ENCODE measurements at regions not wholly inside any gene's neighbourhood (a gene's known extent, or its start where the extent isn't known, plus 50 kb on each side); places are given as distances from the start of the nearest gene placed in this dataset.

DNA sequence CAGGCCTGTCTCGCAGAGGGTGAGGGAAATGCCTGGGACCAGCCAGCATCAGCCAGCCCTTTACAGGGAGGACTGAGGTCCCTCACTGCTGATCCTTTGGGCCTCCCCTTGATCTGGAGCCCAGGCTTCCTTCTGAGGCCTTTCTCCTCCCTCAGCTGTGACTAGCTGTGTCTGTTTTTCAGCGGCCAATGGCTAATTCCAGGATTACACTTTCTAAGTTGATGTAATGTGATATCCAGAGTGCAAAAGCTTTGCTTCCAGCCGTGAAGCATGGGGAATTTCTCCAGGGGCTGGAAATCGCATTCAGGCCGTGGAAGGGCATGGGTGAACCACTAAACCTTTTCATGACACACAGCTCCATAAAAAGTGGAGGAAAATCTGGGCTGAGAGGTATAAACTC lies 157.6 kb downstream of the SHQ1 start:
- intact Hi-C loops (cut with micrococcal nuclease) = no loop called here

DNA sequence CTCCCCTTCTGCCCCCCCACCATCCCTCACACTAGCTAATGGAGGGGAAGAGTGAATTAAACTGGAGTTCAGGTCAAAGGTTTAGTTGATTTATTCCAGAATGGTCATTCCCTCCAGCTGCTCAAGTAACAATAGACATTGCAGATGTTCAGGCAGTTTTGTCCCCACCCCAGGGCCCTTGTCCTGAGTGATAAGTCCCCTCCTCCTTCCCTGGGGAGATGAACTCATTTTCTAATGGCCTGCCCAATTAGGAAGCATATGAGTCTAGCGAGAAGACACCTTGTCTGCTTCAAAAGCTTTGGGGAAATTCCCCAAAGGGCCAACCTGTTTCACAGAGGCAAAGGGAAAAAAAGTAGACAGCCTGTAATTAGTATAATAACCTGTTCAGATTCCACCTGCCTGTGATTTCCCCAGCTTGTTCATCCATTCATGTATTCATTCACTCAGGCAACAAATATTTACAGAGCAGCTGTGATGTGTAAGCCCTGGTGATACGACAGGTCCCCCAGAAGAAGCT lies 165.3 kb downstream of the SHQ1 start:
- H3K4me1 ChIP-seq = no peaks in the 10 kb centered on the region
- peaks cover 9% of the 10 kb centered on the region for H3K9me3 ChIP-seq (replicated peaks)
- intact Hi-C loops (cut with micrococcal nuclease) = no loop called here
- H3K36me3 ChIP-seq = no peaks in the 10 kb centered on the region
- H3K27ac ChIP-seq (replicated peaks) = no peak overlapping the region
- DNase-seq = no peak
- H3K4me3 ChIP-seq = no peak overlapping the region
- no peaks in the 10 kb centered on the region for H3K27me3 ChIP-seq (ENCODE audit: low read depth)
- TF ChIP-seq, protein P1, sequence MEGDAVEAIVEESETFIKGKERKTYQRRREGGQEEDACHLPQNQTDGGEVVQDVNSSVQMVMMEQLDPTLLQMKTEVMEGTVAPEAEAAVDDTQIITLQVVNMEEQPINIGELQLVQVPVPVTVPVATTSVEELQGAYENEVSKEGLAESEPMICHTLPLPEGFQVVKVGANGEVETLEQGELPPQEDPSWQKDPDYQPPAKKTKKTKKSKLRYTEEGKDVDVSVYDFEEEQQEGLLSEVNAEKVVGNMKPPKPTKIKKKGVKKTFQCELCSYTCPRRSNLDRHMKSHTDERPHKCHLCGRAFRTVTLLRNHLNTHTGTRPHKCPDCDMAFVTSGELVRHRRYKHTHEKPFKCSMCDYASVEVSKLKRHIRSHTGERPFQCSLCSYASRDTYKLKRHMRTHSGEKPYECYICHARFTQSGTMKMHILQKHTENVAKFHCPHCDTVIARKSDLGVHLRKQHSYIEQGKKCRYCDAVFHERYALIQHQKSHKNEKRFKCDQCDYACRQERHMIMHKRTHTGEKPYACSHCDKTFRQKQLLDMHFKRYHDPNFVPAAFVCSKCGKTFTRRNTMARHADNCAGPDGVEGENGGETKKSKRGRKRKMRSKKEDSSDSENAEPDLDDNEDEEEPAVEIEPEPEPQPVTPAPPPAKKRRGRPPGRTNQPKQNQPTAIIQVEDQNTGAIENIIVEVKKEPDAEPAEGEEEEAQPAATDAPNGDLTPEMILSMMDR (IDR thresholded peaks at IDR 0.05; ENCODE audit: borderline replicate concordance) = no peak

More for the DNA sequence above, 157.6 kb downstream of the SHQ1 start:
- Histone ChIP-seq H3K27me3 (ENCODE audit: low read depth) (no peaks in the 10 kb centered on the region), H3K9me3 (replicated peaks) (no peaks in the 10 kb centered on the region), H3K4me1 (no peaks in the 10 kb centered on the region), H3K4me3 (no peak overlapping the region), H3K36me3 (no peaks in the 10 kb centered on the region), H3K27ac (replicated peaks) (no peak overlapping the region)
- TF ChIP-seq, protein P1 (IDR thresholded peaks at IDR 0.05; ENCODE audit: borderline replicate concordance) = no peak
- DNase-seq = no peak

DNA sequence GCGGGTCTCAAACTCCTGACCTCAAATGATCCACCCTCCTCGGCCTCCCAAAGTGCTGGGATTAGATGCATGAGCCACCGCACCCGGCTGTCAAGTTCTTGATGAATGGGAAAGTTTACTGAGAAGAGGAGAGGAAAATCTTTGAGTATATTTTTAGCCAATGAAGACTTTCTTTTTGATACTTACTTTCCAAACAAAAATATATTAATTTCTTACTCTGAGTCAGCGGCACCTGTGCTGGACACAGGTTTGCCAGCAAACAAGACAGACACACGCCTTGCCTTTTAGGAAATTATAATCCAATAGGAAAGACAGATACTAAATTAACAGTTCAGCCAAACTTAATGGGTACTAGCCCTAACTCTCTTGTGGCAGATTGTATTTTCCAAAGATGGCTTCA lies 166.6 kb downstream of the SHQ1 start:
- no peak overlapping the region for H3K4me3 ChIP-seq
- TF ChIP-seq, protein P1 (IDR thresholded peaks at IDR 0.05; ENCODE audit: borderline replicate concordance) = no peak
- no peak for DNase-seq
- peaks cover 9% of the 10 kb centered on the region for H3K9me3 ChIP-seq (replicated peaks)
- intact Hi-C loops (cut with micrococcal nuclease) = no loop called here
- no peak overlapping the region for H3K27ac ChIP-seq (replicated peaks)
- no peaks in the 10 kb centered on the region for H3K27me3 ChIP-seq (ENCODE audit: low read depth)
- no peaks in the 10 kb centered on the region for H3K4me1 ChIP-seq
- H3K36me3 ChIP-seq = no peaks in the 10 kb centered on the region

DNA sequence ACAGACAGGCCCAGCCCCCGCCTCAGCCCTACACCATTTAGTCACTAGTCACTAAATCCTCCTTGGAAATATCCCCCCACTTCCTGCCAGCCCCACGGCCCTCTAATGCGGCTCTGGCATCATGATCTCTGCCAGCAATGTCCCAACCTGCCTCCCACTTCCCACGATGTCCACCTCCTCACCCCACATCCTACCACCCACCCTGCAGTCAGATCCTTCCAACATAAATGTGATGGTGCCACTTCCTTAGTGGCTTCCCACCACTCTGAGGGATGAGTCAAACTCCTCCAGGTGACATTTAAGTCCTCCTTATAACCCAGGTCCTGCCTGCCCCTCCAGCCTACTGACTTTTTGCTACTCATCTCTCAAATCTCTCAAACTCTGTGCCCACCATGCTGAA lies 167.5 kb downstream of the SHQ1 start:
- intact Hi-C loops (cut with micrococcal nuclease) = no loop called here
- no peak for DNase-seq

DNA sequence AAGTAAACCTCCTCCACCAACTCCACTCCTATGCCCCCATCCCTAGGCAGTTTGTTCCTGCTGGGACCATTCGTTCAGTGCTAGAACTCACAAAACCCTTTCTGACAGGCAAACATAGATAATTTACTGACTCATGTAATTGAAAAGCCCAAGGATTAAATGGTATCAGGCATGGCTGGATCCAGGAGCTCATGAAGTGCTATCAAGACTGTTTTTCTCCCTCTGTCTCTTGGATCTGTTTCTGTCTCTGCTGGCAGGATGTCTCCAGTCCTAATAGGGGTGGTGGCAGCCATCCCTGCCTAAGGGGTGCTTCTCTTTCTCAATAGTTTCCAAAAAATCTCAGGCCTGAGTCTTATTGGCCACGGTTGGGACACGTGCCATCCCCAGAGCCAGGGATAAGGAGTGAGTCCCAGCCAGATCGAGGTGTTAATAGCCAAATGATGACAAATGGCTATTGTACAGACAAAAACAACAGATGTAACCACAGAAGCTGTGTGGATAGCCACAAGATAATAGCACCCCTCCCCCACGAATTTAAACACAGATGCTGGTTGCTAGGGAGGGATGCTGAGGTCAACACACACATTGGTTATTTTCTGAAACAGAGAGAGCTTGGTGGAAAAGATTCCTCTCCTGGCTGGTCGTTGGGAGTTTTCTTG lies 168.6 kb downstream of the SHQ1 start:
- intact Hi-C loops (cut with micrococcal nuclease) = no loop called here
- no peak for DNase-seq
- TF ChIP-seq, protein P1 (IDR thresholded peaks at IDR 0.05; ENCODE audit: borderline replicate concordance) = no peak

More for the DNA sequence above, 167.5 kb downstream of the SHQ1 start:
- Histone ChIP-seq H3K4me3 (no peak overlapping the region), H3K4me1 (no peaks in the 10 kb centered on the region), H3K27ac (replicated peaks) (no peak overlapping the region), H3K27me3 (ENCODE audit: low read depth) (no peaks in the 10 kb centered on the region), H3K9me3 (replicated peaks) (peaks cover 13% of the 10 kb centered on the region), H3K36me3 (no peaks in the 10 kb centered on the region)
- TF ChIP-seq, protein P1 (IDR thresholded peaks at IDR 0.05; ENCODE audit: borderline replicate concordance) = no peak

More for the DNA sequence above, 168.6 kb downstream of the SHQ1 start:
- Histone ChIP-seq H3K4me1 (no peaks in the 10 kb centered on the region), H3K27ac (replicated peaks) (no peak overlapping the region), H3K4me3 (no peak overlapping the region), H3K9me3 (replicated peaks) (peaks cover 20% of the 10 kb centered on the region), H3K27me3 (ENCODE audit: low read depth) (no peaks in the 10 kb centered on the region), H3K36me3 (no peaks in the 10 kb centered on the region)
